A549 (cell line): ENCODE measurements at regions not wholly inside any gene's neighbourhood (a gene's known extent, or its start where the extent isn't known, plus 50 kb on each side); places are given as distances from the start of the nearest gene placed in this dataset.

Source experiments
- CHD2 ChIP-seq: fragments of 150-350 bp; IDR thresholded peaks from 2 replicates; pipeline ENCODE4 v1.6.1; 2014; ENCODE audit warnings: low read length; ENCODE audit not compliant: partially characterized antibody
- CTCF ChIP-seq: fragments of >200 bp; sonication (Bioruptor Twin); formaldehyde crosslinking; IDR thresholded peaks from 3 replicates; pipeline ENCODE4 v1.5.1; 2016
- HDAC2 ChIP-seq: fragments of 200-600 bp; sonication (generic); IDR thresholded peaks from 2 replicates; pipeline ENCODE4 v1.6.1; 2016
- POLR2A ChIP-seq: IDR thresholded peaks from 2 replicates; pipeline ENCODE4 v1.6.1; 2012; ENCODE audit warnings: mild to moderate bottlenecking, low read length
- TP53 ChIP-seq: fragments of 250-450 bp; sonication (Bioruptor Pico); IDR thresholded peaks from 2 replicates; pipeline ENCODE4 v1.5.0; 2021; ENCODE audit warnings: mild to moderate bottlenecking, moderate library complexity

DNA sequence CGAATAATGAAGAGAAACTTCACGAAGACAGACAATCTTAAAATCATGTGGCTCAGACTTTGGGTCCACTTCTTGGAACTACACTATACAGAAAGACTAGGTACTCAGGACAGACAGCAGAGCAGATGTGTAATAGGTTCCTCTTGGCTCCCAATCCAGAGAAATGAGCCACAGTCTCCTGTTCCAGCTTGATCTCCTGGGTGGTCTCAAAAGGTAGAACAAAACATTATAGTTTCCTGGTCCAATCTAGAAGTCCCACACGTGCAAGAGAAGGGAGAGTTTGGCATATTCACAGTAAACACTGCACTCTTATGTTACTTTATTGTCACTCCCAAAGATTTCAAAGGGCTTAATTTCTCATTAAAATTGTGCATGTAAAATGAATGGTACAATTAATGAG, 134.5 kb upstream of the FIBIN start:
- no peak for TF ChIP-seq HDAC2
- no peak for TF ChIP-seq CTCF
- no peak for TF ChIP-seq CHD2
- TF ChIP-seq POLR2A = no peak
- no peak for TF ChIP-seq TP53 (CRISPR knock-in tag)
